GM18951 (cell line): ENCODE measurements at regions not wholly inside any gene's neighbourhood (a gene's known extent, or its start where the extent isn't known, plus 50 kb on each side); places are given as distances from the start of the nearest gene placed in this dataset.

Experiments
- POLR2A ChIP-seq: IDR thresholded peaks from 4 replicates; pipeline ENCODE4 v1.6.1; 2011; ENCODE audit warnings: mild to moderate bottlenecking; ENCODE audit not compliant: insufficient read length, insufficient read depth; ENCODE audit errors: extremely low read depth
- in situ Hi-C: fragments of 300-500 bp; cut with MboI; formaldehyde crosslinking; loops from one replicate; pipeline ENCODE4 v1.12.0; 2022; ENCODE audit warnings: low sequenced_read_pairs, mixed read lengths, inconsistent platforms; ENCODE audit not compliant: unreplicated experiment

DNA sequence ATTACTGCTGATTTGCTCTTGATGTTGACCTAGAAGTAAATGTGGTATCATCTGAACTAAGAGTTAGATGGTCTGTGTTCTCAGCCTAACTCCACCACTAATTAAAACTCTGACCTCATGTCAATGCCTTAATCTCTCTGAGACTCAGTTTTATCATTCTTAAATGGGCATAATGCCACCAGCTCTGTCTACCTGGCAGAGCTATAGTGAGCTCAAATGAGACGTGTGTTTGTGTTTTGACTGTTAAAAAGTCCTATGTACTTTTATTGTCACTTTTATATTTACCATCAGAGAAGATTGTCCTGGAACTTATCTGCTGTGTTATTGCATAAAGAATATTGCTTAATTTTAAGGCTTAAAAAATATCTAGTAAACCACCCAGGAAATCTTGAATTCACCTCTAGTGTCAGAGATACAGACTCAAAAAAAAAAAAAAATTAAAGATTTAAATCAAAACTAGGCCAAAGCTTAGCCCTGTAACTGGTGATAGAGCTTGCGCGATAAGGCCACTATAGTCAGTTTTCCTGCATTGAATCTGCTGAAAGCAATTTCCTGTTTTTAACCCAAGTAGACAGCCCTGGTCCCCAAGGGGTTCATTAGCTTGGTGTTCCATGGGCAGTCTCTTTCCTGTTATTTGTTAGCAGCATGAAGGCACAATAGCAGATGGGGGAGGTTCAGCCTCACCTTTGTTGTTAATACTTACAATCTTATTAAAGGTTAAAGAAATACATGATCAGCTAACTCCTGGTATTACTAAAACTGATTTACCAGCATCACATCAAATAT, 261.8 kb downstream of the ATP23 start:
- in situ Hi-C loops, result no loop called here
- no peak for TF ChIP-seq POLR2A

DNA sequence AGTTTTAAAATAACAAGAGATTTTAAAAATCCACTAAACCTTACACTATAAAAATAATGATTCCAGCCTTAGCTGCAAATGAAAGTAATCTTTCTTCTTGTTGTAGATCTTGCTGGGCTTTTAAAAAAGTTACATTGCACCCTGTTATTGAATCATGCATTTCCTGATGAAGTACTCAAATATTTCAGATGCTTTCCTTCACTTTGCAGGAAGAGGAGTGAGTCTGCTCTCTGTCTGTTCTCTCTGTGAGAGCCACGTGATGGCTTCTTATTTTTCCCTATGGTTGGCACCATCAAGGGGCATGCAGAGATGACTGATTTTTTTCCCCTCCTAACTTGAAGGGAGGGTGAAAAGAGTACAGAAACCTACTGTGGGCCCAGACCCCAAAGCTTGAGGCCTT, 262.7 kb downstream of the ATP23 start:
- in situ Hi-C loops, result no loop called here

DNA sequence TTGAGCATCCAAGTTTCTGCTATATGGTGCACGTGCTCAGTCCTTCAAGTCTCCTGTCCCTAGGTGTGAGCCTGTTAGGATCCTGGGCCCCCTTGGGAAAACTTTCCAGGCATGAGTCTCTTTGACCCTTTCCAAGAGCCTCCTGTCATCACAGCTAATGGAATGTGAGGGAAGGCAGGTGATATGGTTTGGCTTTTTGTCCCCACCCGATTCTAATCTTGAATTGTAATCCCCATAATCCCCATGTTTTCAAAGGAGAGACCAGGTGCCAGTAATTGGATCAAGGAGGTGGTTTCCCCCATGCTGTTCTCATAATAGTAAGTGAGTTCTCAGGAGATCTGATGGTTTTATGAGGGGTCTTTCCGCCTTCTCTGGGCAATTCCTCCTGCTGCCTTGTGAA, 265.5 kb downstream of the ATP23 start:
- in situ Hi-C loops, result no loop called here
- TF ChIP-seq POLR2A, result no peak

More for the DNA sequence above, 262.7 kb downstream of the ATP23 start:
- no peak for TF ChIP-seq POLR2A

DNA sequence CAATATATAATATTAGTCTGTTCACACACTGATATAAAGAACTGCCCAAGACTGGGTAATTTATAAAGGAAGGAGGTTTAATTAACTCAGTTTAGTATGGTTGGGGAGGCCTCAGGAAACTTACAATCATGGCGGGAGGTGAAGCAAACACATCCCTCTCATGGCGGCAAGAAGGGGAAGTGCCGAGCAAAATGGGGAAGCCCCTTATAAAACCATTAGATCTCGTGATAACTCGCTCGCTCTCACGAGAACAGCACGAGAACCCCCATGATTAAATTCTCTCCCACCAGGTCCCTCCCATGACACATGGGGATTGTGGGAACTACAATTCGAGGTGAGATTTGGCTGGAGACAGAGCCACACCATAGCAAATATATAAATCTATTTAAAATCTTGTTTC, 269.8 kb downstream of the ATP23 start:
- in situ Hi-C loops, result no loop called here
- no peak for TF ChIP-seq POLR2A

DNA sequence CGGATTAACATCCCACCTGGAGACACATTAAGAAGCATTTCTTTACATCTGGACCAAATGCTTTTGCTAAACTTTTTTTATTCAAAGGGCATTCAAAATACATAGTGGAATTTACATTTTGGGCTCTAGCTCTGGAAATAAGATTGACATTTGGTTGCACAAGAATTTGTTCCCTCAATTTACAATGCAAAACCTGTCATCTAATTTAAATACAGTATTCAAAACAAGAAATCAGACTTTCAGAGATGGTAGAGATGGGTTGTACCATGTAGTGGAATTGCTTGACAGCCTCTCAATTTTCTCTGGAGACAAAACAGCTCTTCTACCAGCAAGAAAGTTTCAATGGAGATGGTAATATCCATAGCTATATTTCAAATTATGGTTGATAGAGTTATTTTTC, 275.8 kb downstream of the ATP23 start:
- TF ChIP-seq POLR2A, result no peak
- in situ Hi-C loops, result no loop called here

DNA sequence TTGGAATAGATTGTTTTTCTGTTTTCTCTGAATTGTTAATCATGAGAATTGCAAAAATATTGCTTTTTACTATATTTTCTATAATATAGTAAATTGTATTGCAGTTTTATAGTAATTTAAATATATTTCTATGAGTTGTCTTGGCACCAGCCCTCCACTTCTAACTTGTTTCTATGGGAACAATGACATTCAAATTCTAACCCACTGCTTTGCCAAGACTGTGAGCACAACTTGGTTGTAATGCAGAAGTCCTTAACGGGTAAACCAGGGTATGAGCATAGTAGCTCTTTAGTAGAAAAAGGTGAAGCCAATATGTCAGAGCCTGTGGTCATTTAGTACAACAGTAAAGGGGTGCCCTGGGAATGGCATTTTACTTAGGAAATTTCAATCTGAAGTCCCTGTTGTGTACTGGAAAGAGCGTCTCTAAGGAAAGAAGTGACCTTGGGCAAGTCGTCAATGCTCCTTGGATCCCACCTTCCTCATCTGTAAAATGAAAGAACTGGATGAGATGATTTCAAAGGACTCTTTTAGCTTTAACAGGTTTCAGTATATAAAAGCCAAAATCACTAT, 283.3 kb downstream of the ATP23 start:
- in situ Hi-C loops, result no loop called here
- no peak for TF ChIP-seq POLR2A

DNA sequence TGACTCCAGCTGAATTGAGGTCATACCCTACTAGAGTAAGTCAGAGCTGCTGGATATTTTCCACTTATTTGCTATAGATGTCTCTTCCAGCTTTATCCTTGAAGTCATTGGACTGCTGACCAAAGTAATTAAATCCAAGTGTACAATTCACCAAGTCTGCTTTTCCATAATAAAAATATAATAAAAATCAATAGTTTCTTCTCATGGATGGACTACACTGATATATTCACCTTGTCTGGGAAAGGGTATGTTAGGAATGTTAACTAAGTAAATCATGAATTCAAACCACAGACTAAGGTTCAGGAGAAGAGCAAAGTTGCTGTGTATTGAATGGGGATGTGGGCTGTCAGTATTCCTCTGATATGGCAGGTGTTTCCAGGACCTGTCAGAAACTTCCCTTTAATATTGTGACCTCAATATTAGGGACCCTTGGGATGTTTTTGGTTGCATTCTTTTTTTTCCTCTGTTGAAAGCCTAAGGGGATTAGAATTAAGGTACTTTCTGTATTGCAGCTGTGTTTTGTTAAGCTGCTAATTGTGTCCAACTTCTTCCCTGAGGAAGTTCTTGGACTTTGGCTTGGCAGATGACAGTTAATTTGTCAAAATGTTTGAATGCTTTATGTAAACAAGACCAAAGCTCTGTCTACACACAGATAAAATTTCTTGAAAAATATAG, 284.0 kb downstream of the ATP23 start:
- in situ Hi-C loops, result no loop called here
- no peak for TF ChIP-seq POLR2A

DNA sequence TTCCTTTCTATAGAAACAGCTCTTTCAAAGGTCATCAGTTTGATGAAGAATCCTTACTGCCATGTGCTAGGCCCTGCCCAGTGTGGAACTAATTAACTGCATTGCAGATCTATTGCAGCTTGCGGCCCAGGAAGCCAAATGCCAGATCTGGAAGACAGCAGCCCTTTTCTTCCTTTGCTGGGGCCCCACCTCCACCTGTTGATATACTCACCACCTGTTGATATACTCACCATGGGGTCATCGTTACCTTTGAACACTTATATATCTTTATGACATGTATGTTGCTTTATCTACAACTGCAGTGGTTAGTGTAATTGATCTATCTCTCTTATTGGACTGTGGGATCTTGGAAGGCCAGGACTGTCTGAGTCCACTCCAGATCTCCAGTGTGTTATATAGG, 292.5 kb downstream of the ATP23 start:
- TF ChIP-seq POLR2A, result no peak

DNA sequence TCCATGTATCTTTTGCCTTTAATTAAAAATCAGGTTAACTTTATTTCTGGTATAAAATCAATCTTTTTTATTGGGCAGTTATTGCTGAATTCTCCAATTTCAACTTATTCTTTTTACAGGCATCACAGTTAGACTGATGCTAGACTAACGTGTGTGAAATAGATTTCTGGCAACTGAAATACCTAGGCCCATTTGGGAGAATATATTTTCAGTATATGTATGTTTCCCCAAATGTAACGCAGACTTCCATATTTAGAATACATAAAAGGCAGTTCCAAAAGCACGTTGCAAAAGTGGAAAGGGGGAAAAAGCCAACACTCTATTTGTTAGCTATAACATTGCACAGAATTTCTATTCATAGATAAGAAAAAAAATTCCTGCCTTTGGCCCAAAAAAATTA, 297.0 kb downstream of the ATP23 start:
- TF ChIP-seq POLR2A, result no peak
- in situ Hi-C loops, result no loop called here

More for the DNA sequence above, 292.5 kb downstream of the ATP23 start:
- in situ Hi-C loops, result no loop called here

DNA sequence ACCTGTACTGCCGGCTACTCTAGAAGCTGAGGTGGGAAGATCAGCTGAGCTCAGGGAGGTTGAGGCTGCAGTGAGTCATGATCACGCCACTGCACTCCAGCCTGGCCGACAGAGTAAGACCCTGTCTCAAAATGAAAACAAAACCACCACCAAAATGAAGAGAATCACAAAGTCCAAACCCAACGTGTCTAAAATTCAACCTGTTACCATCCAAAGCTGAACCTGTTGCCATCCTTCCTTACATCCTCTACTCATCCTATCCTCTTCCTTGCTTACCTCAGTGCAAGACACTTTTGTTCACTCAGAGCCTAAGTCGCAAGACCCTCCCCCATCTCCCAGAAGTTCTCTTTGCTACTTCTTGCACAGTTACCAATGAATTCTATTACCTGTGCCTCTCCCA, 299.7 kb downstream of the ATP23 start:
- in situ Hi-C loops, result no loop called here
- no peak for TF ChIP-seq POLR2A

DNA sequence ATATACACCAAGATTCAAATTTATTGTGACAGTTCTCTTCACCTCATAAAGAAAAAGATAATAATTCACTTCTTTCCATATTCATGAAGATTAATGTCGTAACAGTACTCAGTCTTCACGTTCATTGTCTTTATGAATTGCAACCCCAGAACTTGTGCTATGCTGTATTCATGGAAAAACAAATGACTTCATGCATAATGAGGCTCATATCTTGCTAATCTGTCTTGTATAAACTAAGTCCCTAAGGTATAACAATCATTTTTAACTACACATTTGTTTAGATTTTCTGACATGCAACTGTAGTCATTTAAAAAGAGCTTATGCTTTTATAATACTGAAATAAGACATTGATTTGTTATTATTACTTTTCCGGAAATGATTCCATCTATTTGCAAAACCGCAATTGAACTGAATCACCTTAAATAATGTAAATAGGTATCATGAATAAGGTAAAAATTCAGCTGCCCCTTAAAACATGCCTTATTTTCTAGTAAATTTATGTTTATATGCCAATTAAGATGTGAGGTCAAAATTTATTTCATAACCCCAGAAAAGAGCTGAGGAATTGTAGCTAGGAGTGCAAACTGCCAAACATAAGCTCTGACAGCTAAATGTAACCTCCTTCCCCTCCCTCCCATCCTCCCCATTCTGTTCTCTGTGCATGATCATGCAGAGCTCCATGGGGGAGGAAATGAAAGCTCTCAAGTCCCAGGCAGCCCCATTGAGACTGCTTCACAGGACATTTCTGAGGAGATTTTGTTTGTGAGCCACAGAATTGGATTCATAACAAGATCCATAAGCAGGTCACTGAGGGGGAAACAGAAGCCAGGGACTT, 301.6 kb downstream of the ATP23 start:
- in situ Hi-C loops, result no loop called here
- TF ChIP-seq POLR2A, result no peak

DNA sequence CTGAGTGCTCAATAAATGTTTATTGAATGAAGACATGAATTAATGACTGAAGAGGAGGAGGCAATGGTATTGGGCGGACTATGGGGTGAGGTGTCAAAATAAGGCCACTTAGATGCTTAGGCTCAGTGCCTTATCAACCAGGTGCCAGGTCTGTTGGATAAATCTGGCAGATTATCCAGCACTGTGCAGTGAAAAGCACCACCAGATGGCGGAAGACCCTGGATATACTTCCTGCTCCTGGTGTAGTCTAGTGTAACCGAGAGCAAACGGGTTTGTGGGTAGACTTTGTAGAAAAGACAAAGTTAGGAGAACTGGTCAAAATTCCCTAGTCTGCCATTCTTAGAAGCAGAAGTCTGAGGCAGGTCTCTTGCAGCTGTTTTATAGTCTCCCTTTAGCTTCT, 306.3 kb downstream of the ATP23 start:
- in situ Hi-C loops, result no loop called here

DNA sequence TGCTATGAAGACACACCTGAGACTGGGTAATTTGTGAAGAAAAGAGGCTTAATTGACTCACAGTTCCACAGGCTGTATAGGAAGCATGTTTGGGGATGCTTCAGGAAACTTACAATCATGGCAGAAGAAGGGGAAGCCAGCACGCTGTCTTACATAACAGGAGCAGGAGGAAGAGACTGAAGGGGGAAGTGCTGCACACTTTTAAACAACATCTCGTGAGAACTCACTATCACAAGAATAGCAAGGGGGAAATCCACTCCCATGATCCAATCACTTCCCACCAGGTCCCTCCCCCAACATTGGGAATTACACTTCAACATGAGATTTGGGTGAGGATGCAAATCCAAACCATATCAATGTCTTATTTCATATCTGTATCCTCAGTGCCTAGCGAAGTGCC, 307.2 kb downstream of the ATP23 start:
- TF ChIP-seq POLR2A, result no peak
- in situ Hi-C loops, result no loop called here

More for the DNA sequence above, 306.3 kb downstream of the ATP23 start:
- no peak for TF ChIP-seq POLR2A
